Tibial artery (tissue), 4 donors: ENCODE measurements at regions not wholly inside any gene's neighbourhood (a gene's known extent, or its start where the extent isn't known, plus 50 kb on each side); places are given as distances from the start of the nearest gene placed in this dataset.

Source experiments
- DNase-seq, 2 donors: peaks; one replicate each; pipeline ENCODE4 v3.0.0-alpha.2; 2019
- H3K27ac ChIP-seq, 2 donors: fragments of 200-600 bp; sonication (generic) in 1 of 2; 1 replicate in 1 of 2; 2 replicates in 1 of 2; pipeline ENCODE4 v1.5.1; 2018 to 2019; ENCODE audit warnings: mild to moderate bottlenecking in 1 of 2
- H3K27me3 ChIP-seq, 2 donors: fragments of 200-600 bp; sonication (generic) in 1 of 2; one replicate each; pipeline versions ENCODE4 v1.5.1 to v1.6.0; 2016 to 2019
- H3K36me3 ChIP-seq, 3 donors: fragments of 200-600 bp; sonication (generic) in 2 of 3; one replicate each; pipeline ENCODE4 v1.5.1; 2016 to 2019; ENCODE audit warnings: mild to moderate bottlenecking in 2 of 3
- H3K4me1 ChIP-seq, 4 donors: fragments of 200-600 bp; sonication (generic) in 2 of 4; 1 replicate in 3 of 4; 2 replicates in 1 of 4; pipeline ENCODE4 v1.5.1; 2016 to 2019
- H3K4me3 ChIP-seq, 2 donors: fragments of 200-600 bp; sonication (generic) in 1 of 2; 1 replicate in 1 of 2; 2 replicates in 1 of 2; pipeline ENCODE4 v1.5.1; 2018 to 2019; ENCODE audit warnings: mild to moderate bottlenecking in 2 of 2
- H3K9me3 ChIP-seq, 3 donors: fragments of 200-600 bp; sonication (generic) in 1 of 3; one replicate each; pipeline ENCODE4 v1.5.1; 2016 to 2019
- intact Hi-C: fragments of 100-400 bp; cut with DNase I; formaldehyde crosslinking; loops from one replicate; pipeline ENCODE4 v1.15.0; 2023; ENCODE audit warnings: low total_unique reads
- TF ChIP-seq, protein P1 (sequence below), 2 experiments: fragments of 200-600 bp in 1 of 2; fragments of 450-650 bp in 1 of 2; IDR thresholded peaks; one replicate each; pipeline ENCODE4 v1.5.1; 2017 to 2019; ENCODE audit warnings: antibody characterized with exemption in 2 of 2, mild to moderate bottlenecking in 1 of 2, moderate library complexity in 1 of 2

DNA sequence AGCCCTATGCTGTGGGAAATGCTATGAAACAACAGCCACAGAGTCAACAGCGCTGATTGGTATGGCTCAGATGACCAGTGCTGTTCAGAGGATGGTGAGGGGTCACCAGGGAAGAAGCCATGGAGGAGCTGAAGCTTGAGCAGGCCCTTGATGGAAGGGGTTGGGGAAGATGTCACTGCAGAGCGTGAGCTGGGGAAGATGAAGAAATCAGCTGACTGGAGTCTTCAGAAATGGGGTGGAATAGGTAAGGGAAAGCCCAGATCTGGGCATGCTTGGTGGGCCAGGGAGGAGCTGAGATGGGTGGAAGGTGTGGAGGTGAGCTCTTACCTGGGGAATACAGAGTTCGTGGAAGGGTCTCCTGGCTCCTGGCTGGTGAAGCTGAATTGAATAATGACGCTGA, 105.4 kb upstream of the PLET1 start:
- DNase-seq = no peak
- intact Hi-C loops = no loop called here
- H3K27me3 ChIP-seq = no peaks in the 10 kb centered on the region

DNA sequence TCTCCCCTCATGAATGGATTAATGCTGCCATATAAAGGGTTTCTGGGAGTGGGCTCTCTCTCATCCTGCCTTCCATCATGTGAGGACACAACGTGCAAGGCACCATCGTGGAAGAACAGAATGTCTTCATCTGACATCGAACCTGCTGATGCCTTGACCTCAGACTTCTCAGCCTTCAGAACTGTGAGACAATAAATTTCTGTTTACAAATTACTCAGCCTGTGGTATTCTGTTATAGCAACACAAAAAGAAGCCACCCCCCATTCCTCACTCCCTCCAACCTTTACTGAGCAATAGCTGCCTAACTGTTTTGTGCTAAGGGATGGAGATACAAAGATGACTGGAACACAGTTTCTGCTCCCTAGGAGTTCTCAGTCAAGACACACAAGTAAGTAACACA, 106.1 kb upstream of the PLET1 start:
- Histone ChIP-seq H3K4me1 (no peaks in the 10 kb centered on the region), H3K9me3 (no peaks in the 10 kb centered on the region), H3K4me3 (no peak overlapping the region), H3K36me3 (peaks cover 0 to 19% (median 10%) of the 10 kb centered on the region in 3 donors), H3K27ac (no peak overlapping the region), H3K27me3 (no peaks in the 10 kb centered on the region)
- TF ChIP-seq, protein P1, sequence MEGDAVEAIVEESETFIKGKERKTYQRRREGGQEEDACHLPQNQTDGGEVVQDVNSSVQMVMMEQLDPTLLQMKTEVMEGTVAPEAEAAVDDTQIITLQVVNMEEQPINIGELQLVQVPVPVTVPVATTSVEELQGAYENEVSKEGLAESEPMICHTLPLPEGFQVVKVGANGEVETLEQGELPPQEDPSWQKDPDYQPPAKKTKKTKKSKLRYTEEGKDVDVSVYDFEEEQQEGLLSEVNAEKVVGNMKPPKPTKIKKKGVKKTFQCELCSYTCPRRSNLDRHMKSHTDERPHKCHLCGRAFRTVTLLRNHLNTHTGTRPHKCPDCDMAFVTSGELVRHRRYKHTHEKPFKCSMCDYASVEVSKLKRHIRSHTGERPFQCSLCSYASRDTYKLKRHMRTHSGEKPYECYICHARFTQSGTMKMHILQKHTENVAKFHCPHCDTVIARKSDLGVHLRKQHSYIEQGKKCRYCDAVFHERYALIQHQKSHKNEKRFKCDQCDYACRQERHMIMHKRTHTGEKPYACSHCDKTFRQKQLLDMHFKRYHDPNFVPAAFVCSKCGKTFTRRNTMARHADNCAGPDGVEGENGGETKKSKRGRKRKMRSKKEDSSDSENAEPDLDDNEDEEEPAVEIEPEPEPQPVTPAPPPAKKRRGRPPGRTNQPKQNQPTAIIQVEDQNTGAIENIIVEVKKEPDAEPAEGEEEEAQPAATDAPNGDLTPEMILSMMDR (IDR thresholded peaks at IDR 0.05) = no peak
- DNase-seq = no peak
- intact Hi-C loops = no loop called here

More for the DNA sequence above, 105.4 kb upstream of the PLET1 start:
- TF ChIP-seq, protein P1 (IDR thresholded peaks at IDR 0.05) = no peak
- H3K4me1 ChIP-seq = no peaks in the 10 kb centered on the region
- no peak overlapping the region for H3K27ac ChIP-seq
- no peak overlapping the region for H3K4me3 ChIP-seq
- H3K9me3 ChIP-seq = no peaks in the 10 kb centered on the region
- H3K36me3 ChIP-seq = peaks cover 0 to 19% (median 10%) of the 10 kb centered on the region in 3 donors

DNA sequence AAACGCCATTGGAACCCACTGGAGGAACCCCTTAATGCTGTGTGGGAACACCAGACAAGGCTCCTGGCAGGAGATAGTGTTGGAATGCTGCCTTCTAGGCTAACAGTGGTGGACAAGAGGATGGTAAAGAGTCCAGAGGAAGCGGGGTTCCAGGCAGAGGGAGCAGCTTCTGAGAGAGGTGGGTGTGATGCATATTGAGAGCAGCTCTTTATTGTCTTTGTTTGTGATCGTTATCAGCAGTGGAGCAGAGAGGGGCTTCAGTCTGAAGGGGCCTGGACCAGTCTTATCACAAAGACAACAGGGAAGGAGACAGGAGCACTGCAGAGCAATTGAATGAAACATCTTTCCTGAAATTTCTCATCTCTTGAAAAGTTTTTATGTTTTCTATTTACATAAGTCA, 106.8 kb upstream of the PLET1 start:
- H3K27ac ChIP-seq = no peak overlapping the region
- H3K4me1 ChIP-seq = no peaks in the 10 kb centered on the region
- H3K9me3 ChIP-seq = no peaks in the 10 kb centered on the region
- no peaks in the 10 kb centered on the region for H3K27me3 ChIP-seq
- TF ChIP-seq, protein P1 (IDR thresholded peaks at IDR 0.05) = no peak
- peaks cover 0 to 19% (median 10%) of the 10 kb centered on the region in 3 donors for H3K36me3 ChIP-seq
- no peak overlapping the region for H3K4me3 ChIP-seq
- intact Hi-C loops = no loop called here
- DNase-seq = no peak

DNA sequence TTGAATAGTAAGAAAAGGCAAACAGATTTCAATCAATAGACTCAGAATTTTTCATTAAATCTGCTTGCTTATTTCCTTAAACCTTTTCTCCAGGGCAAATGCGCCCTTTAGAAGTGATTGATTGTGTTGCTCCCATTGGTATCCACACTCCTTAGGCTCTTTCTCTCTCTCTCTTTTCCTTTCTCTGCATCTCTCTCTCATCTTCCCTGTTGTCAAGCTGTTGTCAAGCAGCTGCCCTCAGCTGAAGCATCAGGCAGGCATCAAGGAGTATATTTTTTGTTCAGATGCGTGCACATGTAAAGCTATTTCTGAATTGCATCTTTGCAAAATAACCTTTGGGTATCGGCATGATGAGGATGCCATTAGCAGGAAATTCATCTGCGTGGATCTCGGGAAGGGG, 107.2 kb upstream of the PLET1 start:
- H3K27me3 ChIP-seq = no peaks in the 10 kb centered on the region
- no peak overlapping the region for H3K27ac ChIP-seq
- H3K4me3 ChIP-seq = no peak overlapping the region
- no peak for DNase-seq
- H3K9me3 ChIP-seq = no peaks in the 10 kb centered on the region
- TF ChIP-seq, protein P1 (IDR thresholded peaks at IDR 0.05) = no peak
- H3K4me1 ChIP-seq = no peaks in the 10 kb centered on the region
- H3K36me3 ChIP-seq = peaks cover 0 to 19% (median 10%) of the 10 kb centered on the region in 3 donors
- intact Hi-C loops = no loop called here

DNA sequence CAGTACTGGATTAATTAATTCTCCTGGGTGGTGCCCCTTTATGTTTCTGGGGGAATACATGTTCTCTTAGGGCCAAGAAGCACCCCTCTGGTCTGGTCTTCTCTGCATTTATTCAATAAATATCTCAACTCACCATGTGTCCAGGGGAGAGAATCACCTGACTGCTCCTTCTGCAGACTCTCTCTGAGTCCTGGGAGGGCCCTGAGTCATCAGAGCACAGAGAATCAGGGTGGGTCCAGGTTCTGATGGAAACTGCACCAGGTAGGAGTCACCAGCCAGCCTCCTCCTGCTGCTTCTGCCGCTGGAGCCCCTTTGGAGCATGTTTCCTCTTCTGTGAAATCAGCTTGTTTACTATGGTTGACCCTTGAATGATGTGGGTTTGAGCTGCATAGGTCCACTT, 107.7 kb upstream of the PLET1 start:
- TF ChIP-seq, protein P1 (IDR thresholded peaks at IDR 0.05) = no peak
- Histone ChIP-seq H3K27me3 (no peaks in the 10 kb centered on the region), H3K4me1 (no peaks in the 10 kb centered on the region), H3K9me3 (no peaks in the 10 kb centered on the region), H3K4me3 (no peak overlapping the region), H3K27ac (no peak overlapping the region), H3K36me3 (peaks cover 0 to 19% (median 10%) of the 10 kb centered on the region in 3 donors)
- DNase-seq = no peak
- intact Hi-C loops = no loop called here

DNA sequence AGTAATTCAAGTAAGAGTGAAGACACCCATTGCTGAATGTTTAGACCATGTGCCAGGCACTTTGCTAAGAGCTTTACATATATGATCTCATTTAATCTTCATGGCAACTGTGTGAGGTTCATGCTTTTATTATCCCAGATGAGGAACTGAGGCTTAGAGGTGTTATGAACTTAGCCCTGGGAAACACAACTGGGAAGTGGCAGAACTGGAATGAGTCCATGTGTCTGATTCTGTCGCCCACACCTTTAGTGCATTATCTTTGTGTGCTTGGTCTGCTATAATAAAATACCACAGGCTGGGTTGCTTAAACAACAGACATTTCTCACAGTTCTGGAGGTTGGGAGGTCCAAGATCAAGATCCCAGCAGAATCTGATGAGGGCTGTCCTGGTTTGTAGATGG, 108.7 kb upstream of the PLET1 start:
- intact Hi-C loops = no loop called here
- Histone ChIP-seq H3K4me3 (no peak overlapping the region), H3K36me3 (peaks cover 0 to 15% (median 10%) of the 10 kb centered on the region in 3 donors), H3K27me3 (no peaks in the 10 kb centered on the region), H3K4me1 (no peaks in the 10 kb centered on the region), H3K27ac (no peak overlapping the region), H3K9me3 (no peaks in the 10 kb centered on the region)
- no peak for DNase-seq
- TF ChIP-seq, protein P1 (IDR thresholded peaks at IDR 0.05) = no peak
